GM12865 (cell line): ENCODE measurements at regions not wholly inside any gene's neighbourhood (a gene's known extent, or its start where the extent isn't known, plus 50 kb on each side); places are given as distances from the start of the nearest gene placed in this dataset.

ENCODE experiments used
- DNase-seq: peaks from one replicate; pipeline ENCODE4 v3.0.0; 2010; ENCODE audit warnings: low read depth
- H3K4me3 ChIP-seq: 2 replicates; pipeline ENCODE4 v1.5.1; 2011; ENCODE audit warnings: mild to moderate bottlenecking, low read depth, low read length, control low read depth
- TF ChIP-seq, protein P1 (sequence below): IDR thresholded peaks from 2 replicates; pipeline ENCODE4 v1.5.1; 2011; ENCODE audit warnings: low read length, control low read depth, low read depth, inconsistent platforms; ENCODE audit not compliant: insufficient read depth; ENCODE audit errors: missing control alignments

DNA sequence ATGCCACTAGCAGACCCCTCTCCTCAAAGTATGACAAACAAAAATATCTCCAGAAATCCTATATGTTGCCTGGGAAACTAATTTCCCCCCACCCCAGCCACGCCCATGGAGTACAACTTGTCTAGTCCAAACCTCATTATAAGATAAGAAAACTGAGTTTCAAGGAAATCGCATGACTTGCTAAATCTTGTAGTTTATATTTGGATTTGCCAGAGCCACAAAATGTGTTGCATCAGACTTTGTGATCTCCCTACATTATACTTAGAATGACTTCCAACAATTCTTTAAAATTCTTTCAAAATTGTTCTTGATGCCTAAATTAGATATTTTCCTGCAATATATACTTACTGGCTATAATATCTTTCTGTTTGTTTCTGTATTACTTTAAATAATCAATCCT is 1034.4 kb downstream of the IGSF11 start:
- TF ChIP-seq, protein P1, sequence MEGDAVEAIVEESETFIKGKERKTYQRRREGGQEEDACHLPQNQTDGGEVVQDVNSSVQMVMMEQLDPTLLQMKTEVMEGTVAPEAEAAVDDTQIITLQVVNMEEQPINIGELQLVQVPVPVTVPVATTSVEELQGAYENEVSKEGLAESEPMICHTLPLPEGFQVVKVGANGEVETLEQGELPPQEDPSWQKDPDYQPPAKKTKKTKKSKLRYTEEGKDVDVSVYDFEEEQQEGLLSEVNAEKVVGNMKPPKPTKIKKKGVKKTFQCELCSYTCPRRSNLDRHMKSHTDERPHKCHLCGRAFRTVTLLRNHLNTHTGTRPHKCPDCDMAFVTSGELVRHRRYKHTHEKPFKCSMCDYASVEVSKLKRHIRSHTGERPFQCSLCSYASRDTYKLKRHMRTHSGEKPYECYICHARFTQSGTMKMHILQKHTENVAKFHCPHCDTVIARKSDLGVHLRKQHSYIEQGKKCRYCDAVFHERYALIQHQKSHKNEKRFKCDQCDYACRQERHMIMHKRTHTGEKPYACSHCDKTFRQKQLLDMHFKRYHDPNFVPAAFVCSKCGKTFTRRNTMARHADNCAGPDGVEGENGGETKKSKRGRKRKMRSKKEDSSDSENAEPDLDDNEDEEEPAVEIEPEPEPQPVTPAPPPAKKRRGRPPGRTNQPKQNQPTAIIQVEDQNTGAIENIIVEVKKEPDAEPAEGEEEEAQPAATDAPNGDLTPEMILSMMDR, result no peak
- H3K4me3 ChIP-seq, result no peak overlapping the region
- no peak for DNase-seq

- TF ChIP-seq, protein P1, result no peak
Measured at GRCh38 chr3:118001380-118001779, 1033.3 kb downstream of the IGSF11 start.

GRCh38 chr3:118011910-118012309 is 1022.7 kb downstream of the IGSF11 start:
- TF ChIP-seq, protein P1, result no peak
- no peak for DNase-seq
- H3K4me3 ChIP-seq, result no peak overlapping the region

More at GRCh38 chr3:118001380-118001779, 1033.3 kb downstream of the IGSF11 start:
- DNase-seq, result no peak
- H3K4me3 ChIP-seq, result no peak overlapping the region

GRCh38 chr3:118029049-118029448 is 1005.6 kb downstream of the IGSF11 start:
- no peak overlapping the region for H3K4me3 ChIP-seq
- no peak for DNase-seq
- TF ChIP-seq, protein P1, result no peak

- DNase-seq, result no peak
- TF ChIP-seq, protein P1, result no peak
- no peak overlapping the region for H3K4me3 ChIP-seq
Measured at GRCh38 chr3:118036215-118036614, 998.4 kb downstream of the IGSF11 start.

DNA sequence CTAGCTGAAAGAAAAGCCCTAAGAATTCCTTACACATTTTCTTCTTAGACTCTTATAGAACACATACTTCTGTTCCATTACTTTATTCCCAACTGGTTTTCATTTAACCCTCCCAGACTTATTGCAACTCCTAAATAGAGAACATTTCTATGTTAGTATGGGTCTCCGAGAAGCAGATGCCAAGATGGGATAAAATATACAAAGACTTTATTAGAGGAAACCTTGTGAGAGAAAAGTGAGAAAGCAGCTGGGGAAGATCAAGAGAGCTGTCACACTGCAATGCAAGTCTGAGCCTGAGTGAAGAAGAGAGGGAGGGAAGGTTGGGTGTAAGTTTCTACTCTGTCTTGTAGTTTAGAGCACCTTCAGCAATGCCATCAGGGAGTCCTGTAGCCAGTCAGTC is 979.3 kb downstream of the IGSF11 start:
- H3K4me3 ChIP-seq, result no peak overlapping the region
- DNase-seq, result no peak
- TF ChIP-seq, protein P1, result no peak

GRCh38 chr3:118057086-118057485 is 977.6 kb downstream of the IGSF11 start:
- no peak overlapping the region for H3K4me3 ChIP-seq
- TF ChIP-seq, protein P1, result no peak
- DNase-seq, result no peak
